HEK293 (cell line): ENCODE measurements at regions not wholly inside any gene's neighbourhood (a gene's known extent, or its start where the extent isn't known, plus 50 kb on each side); places are given as distances from the start of the nearest gene placed in this dataset.

Experiments used
- CTCF ChIA-PET: fragments of 350-600 bp; formaldehyde crosslinking; extraction: SDS; loops from one replicate; lab custom pipeline; 2021; ENCODE audit warnings: antibody characterized with exemption; lab: Yijun Ruan, JAX
- POLR2A ChIA-PET: fragments of 300-600 bp; formaldehyde crosslinking; extraction: SDS; loops from one replicate; lab custom pipeline; 2020; ENCODE audit warnings: antibody characterized with exemption, inconsistent platforms; lab: Yijun Ruan, JAX
- H3K27ac ChIP-seq: fragments of 200-500 bp; sonication (Bioruptor generic); 2 replicates; pipeline ENCODE4 v1.5.1; 2014; ENCODE audit warnings: low read depth, low read length, control low read depth, inconsistent platforms; ENCODE audit errors: extremely low read depth
- H3K36me3 ChIP-seq, 2 experiments: fragments of 200-500 bp in 1 of 2; sonication (Bioruptor generic) in 1 of 2; 1 replicate in 1 of 2; 2 replicates in 1 of 2; pipeline ENCODE4 v1.5.1; 2014 to 2017; ENCODE audit warnings: inconsistent platforms in 2 of 2, low read length in 2 of 2; ENCODE audit not compliant: control insufficient read depth in 2 of 2, insufficient read depth in 1 of 2
- H3K4me1 ChIP-seq: fragments of 200-500 bp; sonication (Bioruptor generic); 2 replicates; pipeline ENCODE4 v1.5.1; 2014; ENCODE audit warnings: mild to moderate bottlenecking, low read length, inconsistent platforms; ENCODE audit not compliant: control insufficient read depth, insufficient read depth
- H3K4me3 ChIP-seq: 2 replicates; pipeline ENCODE4 v1.5.1; 2011; ENCODE audit warnings: low read depth, mild to moderate bottlenecking, control low read depth, low read length, moderate library complexity
- H3K9me3 ChIP-seq: fragments of 200-500 bp; sonication (Bioruptor generic); 2 replicates; pipeline ENCODE4 v1.5.1; 2014; ENCODE audit warnings: low read depth, low read length, inconsistent platforms; ENCODE audit not compliant: control insufficient read depth, insufficient read depth
- KLF10 ChIP-seq: fragments of 450-650 bp; IDR thresholded peaks from 2 replicates; pipeline ENCODE4 v1.5.1; 2018; ENCODE audit warnings: missing biosample characterization, mild to moderate bottlenecking, missing genetic modification characterization
- PATZ1 ChIP-seq: fragments of 450-650 bp; formaldehyde crosslinking; IDR thresholded peaks from 2 replicates; pipeline ENCODE4 v1.5.1; 2016; ENCODE audit warnings: missing biosample characterization, missing genetic modification characterization
- ZBTB26 ChIP-seq: fragments of 450-650 bp; formaldehyde crosslinking; optimal IDR thresholded peaks from 2 replicates; pipeline ENCODE3; 2016; ENCODE audit warnings: missing biosample characterization, mild to moderate bottlenecking, missing genetic modification characterization
- ZBTB44 ChIP-seq: fragments of 450-650 bp; IDR thresholded peaks from 2 replicates; pipeline ENCODE4 v1.5.1; 2018; ENCODE audit warnings: missing biosample characterization, mild to moderate bottlenecking, missing genetic modification characterization
- ZBTB49 ChIP-seq: fragments of 450-650 bp; formaldehyde crosslinking; IDR thresholded peaks from 2 replicates; pipeline ENCODE4 v1.5.1; 2016; ENCODE audit warnings: missing biosample characterization, missing genetic modification characterization, low read depth
- ZBTB6 ChIP-seq: fragments of 450-650 bp; formaldehyde crosslinking; IDR thresholded peaks from 2 replicates; pipeline ENCODE4 v1.5.1; 2017; ENCODE audit warnings: missing biosample characterization, missing genetic modification characterization
- ZBTB8A ChIP-seq: fragments of 450-650 bp; formaldehyde crosslinking; IDR thresholded peaks from 2 replicates; pipeline ENCODE4 v1.5.1; 2016; ENCODE audit warnings: missing biosample characterization, missing genetic modification characterization
- ZEB2 ChIP-seq: fragments of 450-650 bp; formaldehyde crosslinking; IDR thresholded peaks from 2 replicates; pipeline ENCODE4 v1.5.1; 2016; ENCODE audit warnings: missing biosample characterization, missing genetic modification characterization
- ZNF449 ChIP-seq: fragments of 450-650 bp; formaldehyde crosslinking; IDR thresholded peaks from 2 replicates; pipeline ENCODE4 v1.5.1; 2017; ENCODE audit warnings: missing biosample characterization, mild to moderate bottlenecking, missing genetic modification characterization, moderate library complexity
- ZNF596 ChIP-seq: fragments of 450-650 bp; IDR thresholded peaks from 2 replicates; pipeline ENCODE4 v1.5.0; 2018; ENCODE audit warnings: missing biosample characterization, mild to moderate bottlenecking, missing genetic modification characterization, moderate library complexity
- ZNF660 ChIP-seq: fragments of 450-650 bp; IDR thresholded peaks from 2 replicates; pipeline ENCODE4 v1.5.1; 2018; ENCODE audit warnings: missing biosample characterization, mild to moderate bottlenecking, missing genetic modification characterization
- ZSCAN30 ChIP-seq: fragments of 450-650 bp; IDR thresholded peaks from 2 replicates; pipeline ENCODE4 v1.5.1; 2018; ENCODE audit warnings: missing biosample characterization, mild to moderate bottlenecking, missing genetic modification characterization, moderate library complexity

- peak overlapping the region; percentile 75 for H3K4me3 ChIP-seq
- H3K27ac ChIP-seq = peak overlapping the region; percentile 91
- H3K4me1 ChIP-seq = peaks cover 38% of the 10 kb centered on the region
- ChIA-PET POLR2A (interaction anchor here (0.5 to 2.3 kb wide), 32 partner anchors 9 to 1067 kb away, joined by 3 to 28 read pairs (median 4); partner anchors contain the start of genes HUNK and TIAM1), CTCF (interaction anchor here (0.5 to 3.2 kb wide), 23 partner anchors 11 to 569 kb away, joined by 3 to 25 read pairs (median 3); no protein-coding TSS in a partner anchor)
- TF ChIP-seq ZBTB8A (tag by site-specific recombination) (peak; percentile 90), ZEB2 (tag by site-specific recombination) (no peak), ZNF660 (peak; percentile 57; the same call in 1 of the 2 replicates), PATZ1 (tag by site-specific recombination) (no peak), ZBTB26 (tag by site-specific recombination) (peak; percentile 90), ZSCAN30 (tag by site-specific recombination) (0 out of 2 replicates have a peak, but pooled peaks have one; percentile 7), ZBTB44 (tag by site-specific recombination) (peak; percentile 6; the same call in 1 of the 2 replicates), ZBTB6 (tag by site-specific recombination) (peak; percentile 53; the same call in 1 of the 2 replicates), ZNF596 (0 out of 2 replicates have a peak, but pooled peaks have one; percentile 1), ZBTB49 (no peak), ZNF449 (tag by site-specific recombination) (peak; percentile 61; the same call in 1 of the 2 replicates), KLF10 (tag by site-specific recombination) (peak; percentile 82; the same call in 1 of the 2 replicates)
- TF ChIP-seq, all 188 proteins: peak for 9
- no peaks in the 10 kb centered on the region for H3K36me3 ChIP-seq
- H3K9me3 ChIP-seq = no peaks in the 10 kb centered on the region
These were observed 100.5 kb upstream of the SOD1 start for GRCh38 chr21:31558962-31559367.
